IMR-90 (cell line): ENCODE measurements at regions not wholly inside any gene's neighbourhood (a gene's known extent, or its start where the extent isn't known, plus 50 kb on each side); places are given as distances from the start of the nearest gene placed in this dataset.
A peak's percentile ranks its signal among the peaks of the same experiment; 100 is the strongest.
"Not testable (repeated sequence)": the region's sequence is repeated elsewhere in the genome, so short reads cannot be mapped to it uniquely, and the experiment has no call there.

Experiments
- ATAC-seq: fragments of 200-7000 bp; cut with Tn5 transposase; 2 replicates; pipeline ENCODE4 v1.9.1; 2020; ENCODE audit warnings: low read depth, mild to moderate bottlenecking, moderate library complexity
- BruUV-seq: library from RNA; stranded (reverse); fragments of 400-500 nt; replicated peaks from 2 replicates; lab custom pipeline; 2021; lab: Mats Ljungman, UMichigan
- CTCF ChIA-PET: fragments of 300-600 bp; formaldehyde crosslinking; extraction: SDS; loops from one replicate; lab custom pipeline; 2021; ENCODE audit warnings: antibody characterized with exemption; lab: Yijun Ruan, JAX
- POLR2A ChIA-PET: fragments of 300-600 bp; sonication (Branson Sonifier 250); formaldehyde crosslinking; loops from one replicate; lab custom pipeline; 2022; ENCODE audit warnings: antibody characterized with exemption; ENCODE audit not compliant: unreplicated experiment; lab: Charles Lee
- DNase-seq: peaks from one replicate; pipeline ENCODE4 v3.0.0; 2013
- H2AFZ ChIP-seq: replicated peaks from 2 replicates; pipeline ENCODE3; 2013; ENCODE audit warnings: low read length, mild to moderate bottlenecking; ENCODE audit not compliant: poor library complexity
- H2AK5ac ChIP-seq: 2 replicates; pipeline ENCODE4 v1.6.1; 2013; ENCODE audit warnings: low read depth, low read length, inconsistent platforms
- H2AK9ac ChIP-seq: replicated peaks from 2 replicates; pipeline ENCODE3; 2013; ENCODE audit warnings: mild to moderate bottlenecking, low read depth, low read length, moderate library complexity; ENCODE audit not compliant: poor library complexity
- H2BK120ac ChIP-seq: 2 replicates; pipeline ENCODE4 v1.6.1; 2013; ENCODE audit warnings: low read depth, low read length, inconsistent platforms
- H2BK15ac ChIP-seq: 3 replicates; pipeline ENCODE4 v1.6.1; 2013; ENCODE audit warnings: low read depth, low read length, inconsistent platforms
- H2BK20ac ChIP-seq: 2 replicates; pipeline ENCODE4 v1.6.1; 2013; ENCODE audit warnings: low read depth, mild to moderate bottlenecking, inconsistent platforms, low read length, moderate library complexity
- H2BK5ac ChIP-seq: 2 replicates; pipeline ENCODE4 v1.6.1; 2013; ENCODE audit warnings: mild to moderate bottlenecking, low read depth, low read length, inconsistent platforms; ENCODE audit not compliant: poor library complexity, severe bottlenecking
- H3K14ac ChIP-seq: replicated peaks from 2 replicates; pipeline ENCODE4 v1.6.1; 2013; ENCODE audit warnings: low read depth, low read length, inconsistent platforms
- H3K18ac ChIP-seq: 2 replicates; pipeline ENCODE4 v1.6.1; 2013; ENCODE audit warnings: low read depth, low read length, control low read depth
- H3K23ac ChIP-seq: 2 replicates; pipeline ENCODE4 v1.6.1; 2013; ENCODE audit warnings: low read depth, low read length, inconsistent platforms
- H3K27ac ChIP-seq: 2 replicates; pipeline ENCODE4 v1.5.1; 2013; ENCODE audit warnings: mild to moderate bottlenecking, control low read depth, low read length; ENCODE audit not compliant: insufficient read depth
- H3K27me3 ChIP-seq: 2 replicates; pipeline ENCODE4 v1.6.1; 2013; ENCODE audit warnings: low read length; ENCODE audit not compliant: control insufficient read depth, insufficient read depth
- H3K36me3 ChIP-seq: 2 replicates; pipeline ENCODE4 v1.6.1; 2013; ENCODE audit warnings: low read length, mixed read lengths; ENCODE audit not compliant: control insufficient read depth, insufficient read depth
- H3K4ac ChIP-seq: 2 replicates; pipeline ENCODE4 v1.6.1; 2013; ENCODE audit warnings: low read depth, low read length, inconsistent platforms
- H3K4me1 ChIP-seq: 2 replicates; pipeline ENCODE4 v1.6.1; 2013; ENCODE audit warnings: low read length, mixed read lengths; ENCODE audit not compliant: control insufficient read depth, insufficient read depth
- H3K4me2 ChIP-seq: 2 replicates; pipeline ENCODE4 v1.6.1; 2013; ENCODE audit warnings: low read depth, mild to moderate bottlenecking, control low read depth, low read length, moderate library complexity
- H3K4me3 ChIP-seq: 2 replicates; pipeline ENCODE4 v1.5.1; 2013; ENCODE audit warnings: low read depth, mild to moderate bottlenecking, control low read depth, low read length, moderate library complexity; ENCODE audit not compliant: insufficient read depth
- H3K56ac ChIP-seq: 2 replicates; pipeline ENCODE4 v1.6.1; 2013; ENCODE audit warnings: low read length, inconsistent platforms; ENCODE audit not compliant: insufficient read depth; ENCODE audit errors: extremely low read depth
- H3K79me1 ChIP-seq, 2 experiments: 2 replicates each; pipeline ENCODE4 v1.6.1; 2013; ENCODE audit warnings: low read length in 2 of 2, inconsistent platforms in 1 of 2, low read depth in 1 of 2
- H3K9ac ChIP-seq: 2 replicates; pipeline ENCODE4 v1.6.1; 2013; ENCODE audit warnings: low read depth, low read length, control low read depth
- H3K9me1 ChIP-seq: 2 replicates; pipeline ENCODE4 v1.6.1; 2013; ENCODE audit warnings: low read length, inconsistent platforms; ENCODE audit not compliant: insufficient read depth
- H3K9me3 ChIP-seq: 2 replicates; pipeline ENCODE4 v1.6.1; 2013; ENCODE audit warnings: low read length; ENCODE audit not compliant: control insufficient read depth, insufficient read depth
- H4K20me1 ChIP-seq: 2 replicates; pipeline ENCODE4 v1.6.1; 2013; ENCODE audit warnings: low read length, inconsistent platforms; ENCODE audit not compliant: insufficient read depth
- H4K5ac ChIP-seq: 2 replicates; pipeline ENCODE4 v1.6.1; 2013; ENCODE audit warnings: mild to moderate bottlenecking, low read depth, low read length, control low read depth
- H4K8ac ChIP-seq, 2 experiments: 2 replicates each; pipeline ENCODE4 v1.6.1; 2013; ENCODE audit warnings: low read depth in 2 of 2, low read length in 2 of 2, control low read depth in 1 of 2, inconsistent platforms in 1 of 2
- H4K91ac ChIP-seq: 2 replicates; pipeline ENCODE4 v1.6.1; 2013; ENCODE audit warnings: low read depth, low read length, inconsistent platforms; ENCODE audit not compliant: insufficient read depth
- CEBPB ChIP-seq: IDR thresholded peaks from 2 replicates; pipeline ENCODE4 v1.6.1; 2012; ENCODE audit warnings: low read depth, low read length, improper control_type of control experiment
- CTCF ChIP-seq: conservative IDR thresholded peaks from 2 replicates; pipeline ENCODE4 v1.5.1; 2012; ENCODE audit warnings: mild to moderate bottlenecking, low read depth, low read length, improper control_type of control experiment
- ELK1 ChIP-seq: fragments of 150-350 bp; IDR thresholded peaks from 2 replicates; pipeline ENCODE4 v1.6.1; 2016; ENCODE audit warnings: low read depth, mild to moderate bottlenecking, low read length, moderate library complexity, borderline replicate concordance
- FOS ChIP-seq: fragments of 150-350 bp; IDR thresholded peaks from 2 replicates; pipeline ENCODE4 v1.6.1; 2016; ENCODE audit warnings: low read depth, low read length
- whole genome bisulfite sequencing, 2 experiments: methylation state at CpG; one replicate each; pipeline versions ENCODE4 v1.1.5 to v1.1.7; 2013; ENCODE audit warnings: missing lambda C conversion rate in 2 of 2; ENCODE audit not compliant: insufficient read length in 1 of 2; ENCODE audit errors: extremely low coverage in 2 of 2; 5-methylcytosine and 5-hydroxymethylcytosine counted together
- dilution Hi-C: fragments of 300-500 bp; cut with HindIII; formaldehyde crosslinking; loops from one replicate; pipeline ENCODE4 v1.14.3; 2018; ENCODE audit warnings: low sequenced_read_pairs; ENCODE audit not compliant: unreplicated experiment
- in situ Hi-C: fragments of 300-500 bp; cut with MboI; formaldehyde crosslinking; loops from 3 replicates; pipeline ENCODE4 v1.14.3; 2019; ENCODE audit warnings: low sequenced_read_pairs, inconsistent platforms, mixed read lengths
- intact Hi-C: fragments of 100-400 bp; cut with micrococcal nuclease; formaldehyde crosslinking; loops from 2 replicates; pipeline ENCODE4 v1.10.0; 2022

- BruUV-seq = no TSS peak
- H3K9me3 ChIP-seq = no peaks in the 10 kb centered on the region
- H4K20me1 ChIP-seq = no peaks in the 10 kb centered on the region
- DNase-seq = peak; percentile 85
- no peak overlapping the region for H2AFZ ChIP-seq
- in situ Hi-C loops (no loop called here), dilution Hi-C loops (no loop called here), intact Hi-C loops (no loop called here)
- no peaks in the 10 kb centered on the region for H3K36me3 ChIP-seq
- peak overlapping the region; percentile 28 to 84; a peak in 2 of 4 replicates for H4K8ac ChIP-seq
- H3K9ac ChIP-seq = no peak overlapping the region
- no peak overlapping the region for H4K5ac ChIP-seq
- H3K79me1 ChIP-seq = no peaks in the 10 kb centered on the region
- H3K4me2 ChIP-seq = peak overlapping the region; percentile 66; the same call in 1 of the 2 replicates
- peak overlapping the region; percentile 94 for H2BK5ac ChIP-seq
- ATAC-seq = peak; percentile 93
- 0 out of 2 replicates have a peak overlapping the region, but pooled peaks have one; percentile 67 for H3K14ac ChIP-seq
- H3K56ac ChIP-seq = no peak overlapping the region
- no CpG with 5 or more reads among the region's 1 CpG for WGBS, 2 experiments
- no peak overlapping the region for H2AK9ac ChIP-seq
- H2BK20ac ChIP-seq = peak overlapping the region; percentile 41; the same call in 1 of the 2 replicates
- peak overlapping the region; percentile 28; the same call in 1 of the 2 replicates for H3K23ac ChIP-seq
- H3K27me3 ChIP-seq = no peaks in the 10 kb centered on the region
- H2BK120ac ChIP-seq = peak overlapping the region; percentile 62; the same call in 1 of the 2 replicates
- H4K91ac ChIP-seq = no peak overlapping the region
- peak overlapping the region; percentile 64; the same call in 1 of the 2 replicates for H3K4ac ChIP-seq
- H3K27ac ChIP-seq = peak overlapping the region; percentile 65
- TF ChIP-seq CTCF = no peak
- TF ChIP-seq FOS = peak; percentile 6; the same call in 1 of the 2 replicates
- peak; percentile 54; the same call in 1 of the 2 replicates for TF ChIP-seq CEBPB
- no peak for TF ChIP-seq ELK1
- no peak overlapping the region for H2BK15ac ChIP-seq
- peaks cover 5% of the 10 kb centered on the region; the same call in 1 of the 2 replicates for H3K4me1 ChIP-seq
- no peak overlapping the region for H2AK5ac ChIP-seq
- CTCF ChIA-PET = no interaction called here
- POLR2A ChIA-PET = no interaction called here
- H3K18ac ChIP-seq = peak overlapping the region; percentile 71; the same call in 1 of the 2 replicates
- H3K9me1 ChIP-seq = no peaks in the 10 kb centered on the region
- no peak overlapping the region for H3K4me3 ChIP-seq
Measured at GRCh38 chr12:88854260-88854659, 274.0 kb upstream of the KITLG start.

- intact Hi-C loops, ATAC-seq, H3K27me3 ChIP-seq, H3K79me1 ChIP-seq, DNase-seq, H4K91ac ChIP-seq, H3K27ac ChIP-seq, H4K5ac ChIP-seq, H3K18ac ChIP-seq, H3K4me1 ChIP-seq, H2AK9ac ChIP-seq, BruUV-seq, H2BK5ac ChIP-seq, H3K4me3 ChIP-seq, in situ Hi-C loops, H3K36me3 ChIP-seq, H2AK5ac ChIP-seq, H3K23ac ChIP-seq, H3K14ac ChIP-seq, H2BK20ac ChIP-seq, CTCF ChIA-PET, H2AFZ ChIP-seq, H3K9ac ChIP-seq, H3K4me2 ChIP-seq, dilution Hi-C loops, H4K20me1 ChIP-seq, H3K4ac ChIP-seq, H3K9me1 ChIP-seq, H2BK15ac ChIP-seq, POLR2A ChIA-PET, H3K9me3 ChIP-seq, H4K8ac ChIP-seq, H2BK120ac ChIP-seq, H3K56ac ChIP-seq: not testable (repeated sequence)
- 98% methylated on average over 5 of the region's 14 CpGs; no CpG with 5 or more reads in 1 of the 2 experiments for WGBS, 2 experiments
Measured at GRCh38 chr12:88847246-88847645, 267.0 kb upstream of the KITLG start.
